ENCODE measurements at regions not wholly inside any gene's neighbourhood (a gene's known extent, or its start where the extent isn't known, plus 50 kb on each side); places are given as distances from the start of the nearest gene placed in this dataset.
"Not testable (repeated sequence)": the region's sequence is repeated elsewhere in the genome, so short reads cannot be mapped to it uniquely, and the experiment has no call there.

- H3K9me3 Mint-ChIP-seq (ENCODE audit: low read depth); H3K36me3 Mint-ChIP-seq; ATAC-seq; H3K4me3 Mint-ChIP-seq; H3K4me1 Mint-ChIP-seq; CTCF ChIA-PET; H3K27ac Mint-ChIP-seq; DNase-seq; H3K27me3 Mint-ChIP-seq: not testable (repeated sequence)
Measured at GRCh38 chr15:22179043-22179442, 98.7 kb downstream of the OR4M2 start.

DNA sequence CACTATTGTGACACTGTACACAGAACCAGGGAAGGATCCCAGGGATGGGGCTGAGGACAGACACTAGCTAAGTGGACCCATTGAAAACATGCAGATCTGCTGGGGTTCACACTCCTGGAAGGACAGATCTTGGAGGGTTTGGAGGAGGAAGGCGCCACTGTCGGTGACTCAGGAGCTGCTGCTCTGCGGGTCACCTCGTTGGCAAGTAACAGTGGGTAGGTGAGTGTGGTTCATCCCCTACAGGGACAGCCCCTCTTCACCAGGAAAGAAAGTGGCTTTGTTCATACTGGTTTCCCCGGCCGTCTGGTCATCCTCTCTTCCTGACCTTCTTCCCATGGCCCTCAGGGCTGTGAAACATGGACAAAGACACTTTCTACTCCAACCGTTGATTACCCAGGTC is 100.3 kb downstream of the OR4M2 start:
- ATAC-seq; H3K27ac Mint-ChIP-seq; H3K4me3 Mint-ChIP-seq; H3K4me1 Mint-ChIP-seq; CTCF ChIA-PET; H3K9me3 Mint-ChIP-seq (ENCODE audit: low read depth); DNase-seq; H3K36me3 Mint-ChIP-seq; H3K27me3 Mint-ChIP-seq: not testable (repeated sequence)

GRCh38 chr15:22184678-22185077 is 104.4 kb downstream of the OR4M2 start:
- ATAC-seq; H3K4me1 Mint-ChIP-seq; H3K36me3 Mint-ChIP-seq; H3K27ac Mint-ChIP-seq; DNase-seq; CTCF ChIA-PET; H3K9me3 Mint-ChIP-seq (ENCODE audit: low read depth); H3K27me3 Mint-ChIP-seq; H3K4me3 Mint-ChIP-seq: not testable (repeated sequence)

DNA sequence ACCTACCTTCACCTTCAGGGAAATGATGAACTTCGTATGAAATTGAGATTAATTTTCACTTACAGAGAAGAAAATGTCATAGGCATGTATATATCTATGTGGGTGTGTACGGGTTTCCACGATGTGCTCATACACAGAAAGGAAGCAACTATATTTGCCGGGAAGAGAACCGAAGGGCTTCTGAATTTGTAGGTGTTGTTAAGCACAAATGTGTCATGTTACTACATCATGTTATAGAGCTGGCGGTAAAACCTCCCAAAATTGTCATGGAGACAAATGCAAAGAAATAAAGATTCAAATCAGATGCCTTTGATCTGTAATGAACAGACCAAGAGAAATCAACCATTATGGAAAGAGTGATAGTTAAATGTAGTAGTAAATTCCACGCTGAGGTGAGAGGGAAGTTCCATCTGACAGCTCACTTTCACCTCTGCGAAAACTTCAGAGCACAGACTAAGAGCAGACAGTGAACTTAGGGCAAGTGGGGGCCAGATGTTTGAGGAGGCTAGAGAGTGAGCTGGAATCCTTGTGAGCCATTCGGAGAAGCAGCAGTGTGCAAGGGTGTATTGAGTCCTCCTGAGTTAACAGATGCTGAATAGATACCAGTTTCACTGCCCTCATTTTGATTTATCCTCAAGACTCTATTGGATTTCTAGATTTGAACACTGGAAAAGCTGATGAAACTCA is 106.7 kb downstream of the OR4M2 start:
- H3K9me3 Mint-ChIP-seq (ENCODE audit: low read depth); DNase-seq; H3K4me1 Mint-ChIP-seq; H3K27ac Mint-ChIP-seq; ATAC-seq; CTCF ChIA-PET; H3K27me3 Mint-ChIP-seq; H3K4me3 Mint-ChIP-seq; H3K36me3 Mint-ChIP-seq: not testable (repeated sequence)

DNA sequence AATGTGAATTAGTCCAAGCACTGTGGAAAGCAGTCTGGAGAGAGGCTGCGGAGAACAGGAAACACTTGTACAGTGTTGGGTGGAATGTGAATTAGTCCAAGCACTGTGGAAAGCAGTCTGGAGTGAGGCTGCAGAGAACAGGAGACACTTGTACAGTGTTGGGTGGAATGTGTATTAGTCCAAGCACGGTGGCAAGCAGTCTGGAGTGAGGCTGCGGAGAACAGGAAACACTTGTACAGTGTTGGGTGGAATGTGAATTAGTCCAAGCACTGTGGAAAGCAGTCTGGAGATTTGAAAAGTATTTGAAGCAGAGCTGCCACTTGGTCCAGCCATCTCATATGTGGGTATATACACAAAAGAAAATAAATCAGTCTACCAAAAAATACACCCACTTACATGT is 111.5 kb downstream of the OR4M2 start:
- H3K4me3 Mint-ChIP-seq; H3K27ac Mint-ChIP-seq; H3K4me1 Mint-ChIP-seq; H3K27me3 Mint-ChIP-seq; H3K36me3 Mint-ChIP-seq; CTCF ChIA-PET; ATAC-seq; H3K9me3 Mint-ChIP-seq (ENCODE audit: low read depth); DNase-seq: not testable (repeated sequence)

GRCh38 chr15:22194739-22195617 is 114.7 kb downstream of the OR4M2 start:
- H3K36me3 Mint-ChIP-seq; CTCF ChIA-PET; H3K9me3 Mint-ChIP-seq (ENCODE audit: low read depth); DNase-seq; H3K4me3 Mint-ChIP-seq; H3K27me3 Mint-ChIP-seq; H3K27ac Mint-ChIP-seq; H3K4me1 Mint-ChIP-seq: not testable (repeated sequence)
- ATAC-seq = peak; percentile 65

GRCh38 chr15:22196423-22196822 is 116.1 kb downstream of the OR4M2 start:
- H3K27ac Mint-ChIP-seq; H3K27me3 Mint-ChIP-seq; H3K4me1 Mint-ChIP-seq; H3K4me3 Mint-ChIP-seq; DNase-seq; H3K36me3 Mint-ChIP-seq; CTCF ChIA-PET; H3K9me3 Mint-ChIP-seq (ENCODE audit: low read depth); ATAC-seq: not testable (repeated sequence)

- CTCF ChIA-PET, ATAC-seq, DNase-seq: not testable (repeated sequence)
Measured at GRCh38 chr15:22200417-22200816, 120.1 kb downstream of the OR4M2 start.

GRCh38 chr15:22201993-22202659 is 121.8 kb downstream of the OR4M2 start:
- peak; percentile 3 for DNase-seq
- H3K27me3 Mint-ChIP-seq; H3K9me3 Mint-ChIP-seq (ENCODE audit: low read depth); H3K36me3 Mint-ChIP-seq; H3K4me3 Mint-ChIP-seq; H3K4me1 Mint-ChIP-seq; ATAC-seq; H3K27ac Mint-ChIP-seq; CTCF ChIA-PET: not testable (repeated sequence)

More at GRCh38 chr15:22200417-22200816, 120.1 kb downstream of the OR4M2 start:
- H3K9me3 Mint-ChIP-seq (ENCODE audit: low read depth); H3K27ac Mint-ChIP-seq; H3K4me1 Mint-ChIP-seq; H3K27me3 Mint-ChIP-seq; H3K36me3 Mint-ChIP-seq; H3K4me3 Mint-ChIP-seq: not testable (repeated sequence)

- not testable (repeated sequence) for H3K9me3 Mint-ChIP-seq (ENCODE audit: low read depth); H3K36me3 Mint-ChIP-seq; H3K27me3 Mint-ChIP-seq
Measured at GRCh38 chr15:22203208-22203607, 122.9 kb downstream of the OR4M2 start.

DNA sequence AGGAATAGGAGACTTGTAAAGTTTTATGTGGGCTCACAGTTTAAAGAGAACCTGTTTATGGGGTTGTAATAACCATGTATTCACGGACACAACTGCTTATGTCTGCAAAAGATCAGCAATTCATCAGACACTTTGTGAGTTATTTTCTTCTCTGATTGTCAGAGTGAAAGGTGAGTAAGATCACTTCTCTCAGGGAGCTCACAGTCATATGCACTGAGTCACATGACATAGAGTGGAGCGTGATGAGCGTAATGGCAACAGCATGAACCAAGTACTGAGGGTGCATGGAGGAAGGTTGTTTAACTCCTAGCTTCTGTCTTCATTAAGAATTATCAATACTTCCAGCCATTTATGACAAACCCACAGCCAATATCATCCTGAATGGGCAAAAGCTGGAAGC is 128.8 kb downstream of the OR4M2 start:
- not testable (repeated sequence) for H3K36me3 Mint-ChIP-seq, H3K4me1 Mint-ChIP-seq

More at GRCh38 chr15:22203208-22203607, 122.9 kb downstream of the OR4M2 start:
- H3K27ac Mint-ChIP-seq, H3K4me1 Mint-ChIP-seq, CTCF ChIA-PET, DNase-seq, H3K4me3 Mint-ChIP-seq: not testable (repeated sequence)
- peak; percentile 84 for ATAC-seq

DNA sequence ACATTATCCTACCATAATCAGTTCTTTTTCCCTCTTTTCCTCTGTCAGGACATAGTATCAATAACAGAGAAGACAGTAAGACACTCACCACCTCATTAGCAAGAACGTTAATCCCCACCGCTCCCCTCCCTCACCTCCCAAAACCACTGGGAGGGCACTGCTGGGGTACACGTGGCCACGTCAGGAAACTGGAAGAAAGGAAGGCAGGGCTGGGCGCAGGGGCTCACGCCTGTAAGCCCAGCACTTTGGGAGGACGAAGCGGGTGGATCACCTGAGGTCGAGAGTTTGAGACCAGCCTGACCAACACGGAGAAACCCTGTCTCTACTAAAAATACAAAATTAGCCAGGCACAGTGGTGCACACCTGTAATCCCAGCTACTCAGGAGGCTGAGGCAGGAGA is 142.3 kb downstream of the OR4M2 start:
- not testable (repeated sequence) for H3K27ac Mint-ChIP-seq; H3K4me3 Mint-ChIP-seq; H3K27me3 Mint-ChIP-seq; ATAC-seq; H3K36me3 Mint-ChIP-seq; H3K9me3 Mint-ChIP-seq (ENCODE audit: low read depth)
- peaks cover 19% of the 10 kb centered on the region for H3K4me1 Mint-ChIP-seq
- CTCF ChIA-PET = interaction anchor here (1.3 to 8.6 kb wide), 5 partner anchors 15 to 1867 kb away, joined by 4 to 147 read pairs (median 7); no protein-coding TSS in a partner anchor
- DNase-seq = peak; percentile 35

More for the DNA sequence above, 128.8 kb downstream of the OR4M2 start:
- H3K27me3 Mint-ChIP-seq; H3K9me3 Mint-ChIP-seq (ENCODE audit: low read depth); ATAC-seq; H3K4me3 Mint-ChIP-seq; CTCF ChIA-PET; DNase-seq; H3K27ac Mint-ChIP-seq: not testable (repeated sequence)

- ATAC-seq = no peak
- Mint-ChIP-seq H3K4me1 (peaks cover 19% of the 10 kb centered on the region), H3K27me3 (peaks cover 5% of the 10 kb centered on the region), H3K9me3 (ENCODE audit: low read depth) (no peaks in the 10 kb centered on the region), H3K36me3 (no peaks in the 10 kb centered on the region), H3K4me3 (no peak overlapping the region), H3K27ac (no peak overlapping the region)
- peak; percentile 37 for DNase-seq
- CTCF ChIA-PET = interaction anchor here (0.7 to 8.6 kb wide), 6 partner anchors 11 to 1869 kb away, joined by 3 to 147 read pairs (median 5); no protein-coding TSS in a partner anchor
Measured at GRCh38 chr15:22224241-22224671, 143.9 kb downstream of the OR4M2 start.

Measured in activated CD8-positive, alpha-beta memory T cell treated with anti-CD3 and anti-CD28 coated beads, Interleukin-2, amount 10 ng/mL, durations not matched to agents 7 days and 5 days (primary cell).